K562 (cell line): ENCODE measurements at regions not wholly inside any gene's neighbourhood (a gene's known extent, or its start where the extent isn't known, plus 50 kb on each side); places are given as distances from the start of the nearest gene placed in this dataset.

ENCODE experiments used
- DDX20 ChIP-seq: fragments of 450-650 bp; IDR thresholded peaks from 2 replicates; pipeline ENCODE4 v1.6.1; 2016; ENCODE audit warnings: missing genetic modification characterization, low read depth, mild to moderate bottlenecking, missing compliant biosample characterization, moderate library complexity
- NCOA2 ChIP-seq, 2 experiments: fragments of 450-650 bp; IDR thresholded peaks; 2 replicates each; pipeline ENCODE4 v1.6.1; 2018; ENCODE audit warnings: mild to moderate bottlenecking in 2 of 2, moderate library complexity in 1 of 2; ENCODE audit not compliant: partially characterized antibody in 2 of 2
- POLR2A ChIP-seq: fragments of 450-650 bp; conservative IDR thresholded peaks from 2 replicates; pipeline ENCODE4 v1.6.1; 2016
- SOX6 ChIP-seq: fragments of 450-650 bp; IDR thresholded peaks from 2 replicates; pipeline ENCODE4 v1.6.1; 2014; ENCODE audit warnings: mild to moderate bottlenecking
- TOE1 ChIP-seq, 2 experiments: fragments of 450-650 bp in 1 of 2; sonication (generic) in 1 of 2; formaldehyde crosslinking in 1 of 2; IDR thresholded peaks; 2 replicates each; pipeline versions ENCODE4 v1.7.1 to v1.8.0; 2016 to 2022; ENCODE audit warnings: borderline replicate concordance in 2 of 2, mild to moderate bottlenecking in 2 of 2, antibody characterized with exemption in 1 of 2, inconsistent platforms in 1 of 2, low read depth in 1 of 2, missing genetic modification reagents in 1 of 2, moderate library complexity in 1 of 2
- TF ChIP-seq, protein P1 (sequence below): fragments of 250-450 bp; sonication (Bioruptor Pico); IDR thresholded peaks from 2 replicates; pipeline ENCODE4 v1.4.0; 2020; ENCODE audit warnings: mild to moderate bottlenecking, moderate library complexity
- TF ChIP-seq, protein P2 (sequence below): sonication (generic); formaldehyde crosslinking; IDR thresholded peaks from 2 replicates; pipeline ENCODE4 v1.8.1; 2023; ENCODE audit warnings: mild to moderate bottlenecking, missing genetic modification reagents
- TF ChIP-seq, protein P3 (sequence below): fragments of 450-650 bp; formaldehyde crosslinking; IDR thresholded peaks from 2 replicates; pipeline ENCODE4 v1.4.0; 2022; ENCODE audit warnings: missing genetic modification characterization

DNA sequence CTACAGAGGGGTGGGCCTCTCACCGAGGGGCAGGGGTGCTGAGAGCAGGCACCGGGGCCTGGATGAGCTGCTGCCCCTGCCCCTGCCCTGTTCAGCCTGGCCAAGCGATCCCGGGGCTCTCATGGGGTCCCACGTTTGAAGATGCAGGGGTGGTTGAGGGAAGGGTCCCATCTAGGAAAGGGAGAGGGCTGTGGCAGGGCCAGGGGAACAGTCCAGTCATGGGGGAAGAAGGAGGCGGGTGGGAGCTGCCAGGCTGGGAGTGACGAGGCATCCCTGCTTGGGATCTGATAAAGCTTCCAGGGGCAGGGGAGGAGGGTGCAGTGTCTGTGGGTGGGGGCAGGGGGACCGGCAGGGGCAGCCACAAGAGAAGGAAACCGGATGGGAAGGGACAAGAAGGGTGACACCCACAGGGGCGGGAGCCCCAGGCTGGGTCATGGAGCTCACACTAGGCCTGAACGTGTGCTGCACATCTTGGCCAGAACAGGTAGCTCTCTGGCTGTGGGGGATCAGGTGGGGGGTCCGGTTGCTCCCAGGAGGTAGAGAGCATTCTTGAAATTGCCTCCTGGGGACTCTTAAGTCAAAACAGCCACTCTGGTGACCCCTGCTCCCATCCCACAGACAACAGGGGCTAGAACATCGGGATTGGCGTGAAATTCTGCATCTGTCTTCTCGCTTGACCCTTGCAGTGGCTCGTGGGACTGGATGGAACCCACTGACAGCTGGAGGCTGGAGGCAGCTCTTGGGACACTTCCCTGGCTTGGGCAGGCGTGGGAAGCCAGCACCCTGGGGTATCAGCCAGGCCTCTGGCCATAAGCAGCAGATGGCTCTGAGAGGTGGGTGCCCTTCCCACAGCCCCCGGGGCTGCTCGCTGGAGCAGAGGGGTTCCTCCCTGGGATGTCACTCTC lies 58.0 kb upstream of the GATA5 start:
- no peak for TF ChIP-seq NCOA2 (IDR thresholded peaks at IDR 0.05; ENCODE audit: partially characterized antibody in 2 of 2)
- TF ChIP-seq TOE1 (IDR thresholded peaks at IDR 0.05; ENCODE audit: borderline replicate concordance) = peak; percentile 71
- TF ChIP-seq TOE1 (CRISPR knock-in tag; IDR thresholded peaks at IDR 0.05; ENCODE audit: borderline replicate concordance, low read depth) = no peak
- TF ChIP-seq DDX20 (tag) = no peak
- TF ChIP-seq, protein P1, sequence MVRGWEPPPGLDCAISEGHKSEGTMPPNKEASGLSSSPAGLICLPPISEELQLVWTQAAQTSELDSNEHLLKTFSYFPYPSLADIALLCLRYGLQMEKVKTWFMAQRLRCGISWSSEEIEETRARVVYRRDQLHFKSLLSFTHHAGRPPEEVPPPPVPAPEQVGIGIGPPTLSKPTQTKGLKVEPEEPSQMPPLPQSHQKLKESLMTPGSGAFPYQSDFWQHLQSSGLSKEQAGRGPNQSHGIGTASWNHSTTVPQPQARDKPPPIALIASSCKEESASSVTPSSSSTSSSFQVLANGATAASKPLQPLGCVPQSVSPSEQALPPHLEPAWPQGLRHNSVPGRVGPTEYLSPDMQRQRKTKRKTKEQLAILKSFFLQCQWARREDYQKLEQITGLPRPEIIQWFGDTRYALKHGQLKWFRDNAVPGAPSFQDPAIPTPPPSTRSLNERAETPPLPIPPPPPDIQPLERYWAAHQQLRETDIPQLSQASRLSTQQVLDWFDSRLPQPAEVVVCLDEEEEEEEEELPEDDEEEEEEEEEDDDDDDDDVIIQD (CRISPR knock-in tag) = no peak
- TF ChIP-seq POLR2A = peak; percentile 52
- TF ChIP-seq SOX6 = no peak
- TF ChIP-seq, protein P2, sequence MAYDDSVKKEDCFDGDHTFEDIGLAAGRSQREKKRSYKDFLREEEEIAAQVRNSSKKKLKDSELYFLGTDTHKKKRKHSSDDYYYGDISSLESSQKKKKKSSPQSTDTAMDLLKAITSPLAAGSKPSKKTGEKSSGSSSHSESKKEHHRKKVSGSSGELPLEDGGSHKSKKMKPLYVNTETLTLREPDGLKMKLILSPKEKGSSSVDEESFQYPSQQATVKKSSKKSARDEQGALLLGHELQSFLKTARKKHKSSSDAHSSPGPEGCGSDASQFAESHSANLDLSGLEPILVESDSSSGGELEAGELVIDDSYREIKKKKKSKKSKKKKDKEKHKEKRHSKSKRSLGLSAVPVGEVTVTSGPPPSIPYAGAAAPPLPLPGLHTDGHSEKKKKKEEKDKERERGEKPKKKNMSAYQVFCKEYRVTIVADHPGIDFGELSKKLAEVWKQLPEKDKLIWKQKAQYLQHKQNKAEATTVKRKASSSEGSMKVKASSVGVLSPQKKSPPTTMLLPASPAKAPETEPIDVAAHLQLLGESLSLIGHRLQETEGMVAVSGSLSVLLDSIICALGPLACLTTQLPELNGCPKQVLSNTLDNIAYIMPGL = no peak
- TF ChIP-seq, protein P3, sequence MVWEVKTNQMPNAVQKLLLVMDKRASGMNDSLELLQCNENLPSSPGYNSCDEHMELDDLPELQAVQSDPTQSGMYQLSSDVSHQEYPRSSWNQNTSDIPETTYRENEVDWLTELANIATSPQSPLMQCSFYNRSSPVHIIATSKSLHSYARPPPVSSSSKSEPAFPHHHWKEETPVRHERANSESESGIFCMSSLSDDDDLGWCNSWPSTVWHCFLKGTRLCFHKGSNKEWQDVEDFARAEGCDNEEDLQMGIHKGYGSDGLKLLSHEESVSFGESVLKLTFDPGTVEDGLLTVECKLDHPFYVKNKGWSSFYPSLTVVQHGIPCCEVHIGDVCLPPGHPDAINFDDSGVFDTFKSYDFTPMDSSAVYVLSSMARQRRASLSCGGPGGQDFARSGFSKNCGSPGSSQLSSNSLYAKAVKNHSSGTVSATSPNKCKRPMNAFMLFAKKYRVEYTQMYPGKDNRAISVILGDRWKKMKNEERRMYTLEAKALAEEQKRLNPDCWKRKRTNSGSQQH (CRISPR knock-in tag) = no peak
